ENCODE measurements at regions not wholly inside any gene's neighbourhood (a gene's known extent, or its start where the extent isn't known, plus 50 kb on each side); places are given as distances from the start of the nearest gene placed in this dataset.

GRCh38 chr2:66781804-66782203, 346.9 kb downstream of the MEIS1 start:
- no peak for TF ChIP-seq CTCF (IDR thresholded peaks at IDR 0.05; ENCODE audit: poor library complexity, severe bottlenecking)
- peak; percentile 86 for TF ChIP-seq POLR2AphosphoS5 (IDR thresholded peaks at IDR 0.05)
- TF ChIP-seq REST (IDR thresholded peaks at IDR 0.05; ENCODE audit: borderline replicate concordance) = no peak
- no peak for TF ChIP-seq MXI1 (conservative IDR thresholded peaks at IDR 0.05; ENCODE audit: poor library complexity, severe bottlenecking)
- TF ChIP-seq EP300 (conservative IDR thresholded peaks at IDR 0.05; ENCODE audit: poor library complexity, severe bottlenecking) = peak; percentile 74
- no peak for TF ChIP-seq EZH2 (IDR thresholded peaks at IDR 0.05; ENCODE audit: borderline replicate concordance, insufficient read depth, low read length, poor library complexity, severe bottlenecking)
- no peak for TF ChIP-seq RAD21 (conservative IDR thresholded peaks at IDR 0.05)
